Right renal cortex interstitium (tissue), 3 donors: ENCODE measurements at regions not wholly inside any gene's neighbourhood (a gene's known extent, or its start where the extent isn't known, plus 50 kb on each side); places are given as distances from the start of the nearest gene placed in this dataset.

Experiments used
- DNase-seq, 3 donors: peaks; one replicate each; pipeline ENCODE4 v3.0.0-alpha.2; 2013; ENCODE audit warnings: low read depth in 3 of 3, low spot score in 2 of 3

GRCh38 chr6:120141601-120142000, 792.0 kb upstream of the MAN1A1 start:
- DNase-seq: no peak

- DNase-seq: no peak
Observed at GRCh38 chr6:120137492-120137891, 787.9 kb upstream of the MAN1A1 start.

GRCh38 chr6:120129228-120129627, 779.7 kb upstream of the MAN1A1 start:
- no peak for DNase-seq

- no peak for DNase-seq
Observed at GRCh38 chr6:120122401-120122800, 772.8 kb upstream of the MAN1A1 start.

GRCh38 chr6:120116343-120116742, 766.8 kb upstream of the MAN1A1 start:
- DNase-seq: no peak

GRCh38 chr6:120112980-120113379, 763.4 kb upstream of the MAN1A1 start:
- no peak for DNase-seq

- no peak for DNase-seq
Observed at GRCh38 chr6:120111001-120111400, 761.4 kb upstream of the MAN1A1 start.

GRCh38 chr6:120108061-120108795, 758.7 kb upstream of the MAN1A1 start:
- no peak for DNase-seq

GRCh38 chr6:120103618-120104017, 754.1 kb upstream of the MAN1A1 start:
- DNase-seq: no peak

- no peak for DNase-seq
Observed at GRCh38 chr6:120096696-120097260, 747.2 kb upstream of the MAN1A1 start.

- no peak for DNase-seq
Observed at GRCh38 chr6:120083186-120083585, 733.6 kb upstream of the MAN1A1 start.

- DNase-seq: no peak
Observed at GRCh38 chr6:120077489-120077888, 727.9 kb upstream of the MAN1A1 start.

- DNase-seq: no peak
Observed at GRCh38 chr6:120058410-120058809, 708.8 kb upstream of the MAN1A1 start.

- no peak for DNase-seq
Observed at GRCh38 chr6:120056085-120056484, 706.5 kb upstream of the MAN1A1 start.

- no peak for DNase-seq
Observed at GRCh38 chr6:120055071-120055470, 705.5 kb upstream of the MAN1A1 start.

GRCh38 chr6:120039664-120040063, 690.1 kb upstream of the MAN1A1 start:
- DNase-seq: no peak

GRCh38 chr6:120031837-120032236, 682.3 kb upstream of the MAN1A1 start:
- DNase-seq: no peak

- no peak for DNase-seq
Observed at GRCh38 chr6:120026791-120027190, 677.2 kb upstream of the MAN1A1 start.

GRCh38 chr6:120010075-120010474, 660.5 kb upstream of the MAN1A1 start:
- no peak for DNase-seq

- DNase-seq: no peak
Observed at GRCh38 chr6:120005292-120005976, 655.9 kb upstream of the MAN1A1 start.

GRCh38 chr6:119986934-119987549, 637.5 kb upstream of the MAN1A1 start:
- no peak for DNase-seq
